HEK293 (cell line): ENCODE measurements at regions not wholly inside any gene's neighbourhood (a gene's known extent, or its start where the extent isn't known, plus 50 kb on each side); places are given as distances from the start of the nearest gene placed in this dataset.

Experiments
- CTCF ChIP-seq: fragments of 450-650 bp; formaldehyde crosslinking; IDR thresholded peaks from 2 replicates; pipeline ENCODE4 v1.5.1; 2016; ENCODE audit warnings: missing biosample characterization, missing genetic modification characterization
- ZNF140 ChIP-seq: fragments of 450-650 bp; formaldehyde crosslinking; IDR thresholded peaks from 2 replicates; pipeline ENCODE4 v1.5.1; 2016; ENCODE audit warnings: missing biosample characterization, missing genetic modification characterization
- ZNF274 ChIP-seq, 2 experiments: fragments of 200-500 bp in 1 of 2; fragments of 450-650 bp in 1 of 2; sonication (Bioruptor generic) in 1 of 2; formaldehyde crosslinking in 1 of 2; IDR thresholded peaks; 2 replicates each; pipeline versions ENCODE4 v1.5.1 to v1.6.1; 2014 to 2016; ENCODE audit warnings: borderline replicate concordance in 1 of 2, inconsistent platforms in 1 of 2, low read length in 1 of 2, missing biosample characterization in 1 of 2, missing genetic modification characterization in 1 of 2

GRCh38 chr15:20369500-20369899 lies 172.1 kb downstream of the GOLGA6L6 start:
- no peak for TF ChIP-seq ZNF140 (tag by site-specific recombination)
- no peak for TF ChIP-seq CTCF (tag by site-specific recombination)
- TF ChIP-seq ZNF274 (IDR thresholded peaks at IDR 0.05; ENCODE audit: low read length): no peak
- no peak for TF ChIP-seq ZNF274 (tag by site-specific recombination; IDR thresholded peaks at IDR 0.05; ENCODE audit: borderline replicate concordance)
